Endothelial cell of umbilical vein (primary cell): ENCODE measurements at regions not wholly inside any gene's neighbourhood (a gene's known extent, or its start where the extent isn't known, plus 50 kb on each side); places are given as distances from the start of the nearest gene placed in this dataset.

Experiments
- BruUV-seq: library from RNA; stranded (reverse); fragments of 400-500 nt; replicated peaks from 2 replicates; lab custom pipeline; 2021; lab: Mats Ljungman, UMichigan
- CTCF ChIA-PET: fragments of 300-600, 350-600 bp; sonication (Branson Sonifier 250); formaldehyde crosslinking; loops from one replicate; lab custom pipeline; 2021; ENCODE audit warnings: antibody characterized with exemption, inconsistent platforms; lab: Charles Lee
- POLR2A ChIA-PET: fragments of 300-600, 350-600 bp; sonication (Branson Sonifier 250); formaldehyde crosslinking; loops from one replicate; lab custom pipeline; 2021; ENCODE audit warnings: antibody characterized with exemption, inconsistent platforms; lab: Charles Lee
- DNase-seq: peaks from one replicate; pipeline ENCODE4 v3.0.0-alpha.2; 2011; ENCODE audit warnings: low read depth, low spot score
- FAIRE-seq: peaks from 2 replicates; lab custom pipeline; 2011; peaks lifted over from hg19 to GRCh38; lab: Jason Lieb, UNC
- H2AFZ ChIP-seq: 2 replicates; pipeline ENCODE4 v1.6.0; 2012; ENCODE audit warnings: low read depth, low read length, control low read depth, inconsistent platforms
- H3K27ac ChIP-seq: 2 replicates; pipeline ENCODE4 v1.5.1; 2011; ENCODE audit warnings: low read depth, mild to moderate bottlenecking, control low read depth, low read length, moderate library complexity; ENCODE audit not compliant: insufficient read depth
- H3K27me3 ChIP-seq, 2 experiments: 2 replicates each; pipeline versions ENCODE4 v1.6.0 to v1.6.1; 2011; ENCODE audit warnings: low read length in 2 of 2, mixed read lengths in 1 of 2; ENCODE audit not compliant: control insufficient read depth in 2 of 2, insufficient read depth in 2 of 2
- H3K36me3 ChIP-seq, 2 experiments: 2 replicates in 1 of 2; 3 replicates in 1 of 2; pipeline ENCODE4 v1.5.1; 2011; ENCODE audit warnings: low read length in 2 of 2, mild to moderate bottlenecking in 1 of 2, moderate library complexity in 1 of 2; ENCODE audit not compliant: control insufficient read depth in 2 of 2, insufficient read depth in 2 of 2; ENCODE audit errors: extremely low read depth in 1 of 2
- H3K4me1 ChIP-seq: 3 replicates; pipeline ENCODE4 v1.5.1; 2011; ENCODE audit warnings: mild to moderate bottlenecking, low read length; ENCODE audit not compliant: control insufficient read depth, insufficient read depth; ENCODE audit errors: extremely low read depth
- H3K4me2 ChIP-seq: 2 replicates; pipeline ENCODE4 v1.6.1; 2011; ENCODE audit warnings: low read length, control low read depth, mixed read lengths; ENCODE audit not compliant: insufficient read depth
- H3K4me3 ChIP-seq, 3 experiments: fragments of 200-600 bp in 1 of 3; sonication (generic), shearing (Covaris generic) in 1 of 3; replicated peaks in 1 of 3; 2 replicates each; pipeline ENCODE4 v1.5.1; 2011 to 2016; ENCODE audit warnings: control low read depth in 3 of 3, low read length in 3 of 3, mild to moderate bottlenecking in 2 of 3, inconsistent platforms in 1 of 3, low read depth in 1 of 3, moderate library complexity in 1 of 3; ENCODE audit not compliant: insufficient read depth in 1 of 3
- H3K79me2 ChIP-seq: 2 replicates; pipeline ENCODE4 v1.6.0; 2012; ENCODE audit warnings: low read length, inconsistent platforms; ENCODE audit not compliant: control insufficient read depth, insufficient read depth
- H3K9ac ChIP-seq: replicated peaks from 2 replicates; pipeline ENCODE3; 2011; ENCODE audit warnings: low read length, control low read depth; ENCODE audit not compliant: insufficient read depth; ENCODE audit errors: extremely low read depth
- H3K9me1 ChIP-seq: replicated peaks from 3 replicates; pipeline ENCODE4 v1.6.0; 2011; ENCODE audit warnings: mild to moderate bottlenecking, low read length; ENCODE audit not compliant: control insufficient read depth, insufficient read depth; ENCODE audit errors: extremely low read depth
- H3K9me3 ChIP-seq: replicated peaks from 2 replicates; pipeline ENCODE4 v1.5.1; 2012; ENCODE audit warnings: low read length, inconsistent platforms; ENCODE audit not compliant: control insufficient read depth, insufficient read depth
- H4K20me1 ChIP-seq: replicated peaks from 2 replicates; pipeline ENCODE3; 2011; ENCODE audit warnings: mild to moderate bottlenecking, low read length; ENCODE audit not compliant: control insufficient read depth, insufficient read depth; ENCODE audit errors: extremely low read depth
- EZH2 ChIP-seq: IDR thresholded peaks from 2 replicates; pipeline ENCODE4 v1.6.1; 2012; ENCODE audit warnings: borderline replicate concordance, low read depth, mild to moderate bottlenecking, moderate library complexity, low read length, inconsistent platforms; ENCODE audit not compliant: severe bottlenecking
- FOS ChIP-seq: IDR thresholded peaks from 2 replicates; pipeline ENCODE4 v1.6.1; 2011; ENCODE audit warnings: mild to moderate bottlenecking, low read length, moderate library complexity, borderline replicate concordance; ENCODE audit not compliant: insufficient read depth
- GATA2 ChIP-seq: IDR thresholded peaks from 2 replicates; pipeline ENCODE4 v1.7.0; 2011; ENCODE audit warnings: low read depth, mild to moderate bottlenecking, moderate library complexity, mixed read lengths, low read length; ENCODE audit not compliant: insufficient read length, insufficient read depth
- JUN ChIP-seq: IDR thresholded peaks from 2 replicates; pipeline ENCODE4 v1.6.1; 2011; ENCODE audit warnings: borderline replicate concordance, low read depth; ENCODE audit not compliant: insufficient read length, insufficient read depth
- MYC ChIP-seq: IDR thresholded peaks from one replicate; pipeline ENCODE4 v1.6.1; 2011; ENCODE audit warnings: mild to moderate bottlenecking, low read depth, low read length
- POLR2A ChIP-seq: IDR thresholded peaks from 2 replicates; pipeline ENCODE4 v1.6.1; 2012; ENCODE audit warnings: low read depth, mild to moderate bottlenecking, control low read depth, low read length
- POLR2AphosphoS5 ChIP-seq: IDR thresholded peaks from 2 replicates; pipeline ENCODE4 v1.6.1; 2012; ENCODE audit warnings: low read depth, mild to moderate bottlenecking, control low read depth, low read length, moderate library complexity; ENCODE audit not compliant: insufficient read depth
- dilution Hi-C: fragments of 300-500 bp; cut with MboI; formaldehyde crosslinking; loops from one replicate; pipeline ENCODE4 v1.15.0; 2019; ENCODE audit warnings: low sequenced_read_pairs; ENCODE audit not compliant: extremely low pct_ligation_motif_present
- intact Hi-C: fragments of 100-400 bp; cut with micrococcal nuclease; formaldehyde crosslinking; loops from one replicate; pipeline ENCODE4 v1.10.0; 2022
- TF ChIP-seq, protein P1 (sequence below): IDR thresholded peaks from 2 replicates; pipeline ENCODE4 v1.6.1; 2011; ENCODE audit not compliant: insufficient read depth, insufficient read length
- TF ChIP-seq, protein P2 (sequence below), 2 donors: IDR thresholded peaks; 1 replicate in 1 of 2; 2 replicates in 1 of 2; pipeline ENCODE4 v1.5.1; 2011; ENCODE audit warnings: low read length in 2 of 2, mild to moderate bottlenecking in 2 of 2, moderate library complexity in 2 of 2, control low read depth in 1 of 2, inconsistent platforms in 1 of 2, low read depth in 1 of 2; ENCODE audit not compliant: insufficient read depth in 1 of 2; ENCODE audit errors: extremely low read depth in 1 of 2

- TF ChIP-seq POLR2AphosphoS5: no peak
- TF ChIP-seq, protein P1, sequence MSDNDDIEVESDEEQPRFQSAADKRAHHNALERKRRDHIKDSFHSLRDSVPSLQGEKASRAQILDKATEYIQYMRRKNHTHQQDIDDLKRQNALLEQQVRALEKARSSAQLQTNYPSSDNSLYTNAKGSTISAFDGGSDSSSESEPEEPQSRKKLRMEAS: no peak
- TF ChIP-seq, protein P2, sequence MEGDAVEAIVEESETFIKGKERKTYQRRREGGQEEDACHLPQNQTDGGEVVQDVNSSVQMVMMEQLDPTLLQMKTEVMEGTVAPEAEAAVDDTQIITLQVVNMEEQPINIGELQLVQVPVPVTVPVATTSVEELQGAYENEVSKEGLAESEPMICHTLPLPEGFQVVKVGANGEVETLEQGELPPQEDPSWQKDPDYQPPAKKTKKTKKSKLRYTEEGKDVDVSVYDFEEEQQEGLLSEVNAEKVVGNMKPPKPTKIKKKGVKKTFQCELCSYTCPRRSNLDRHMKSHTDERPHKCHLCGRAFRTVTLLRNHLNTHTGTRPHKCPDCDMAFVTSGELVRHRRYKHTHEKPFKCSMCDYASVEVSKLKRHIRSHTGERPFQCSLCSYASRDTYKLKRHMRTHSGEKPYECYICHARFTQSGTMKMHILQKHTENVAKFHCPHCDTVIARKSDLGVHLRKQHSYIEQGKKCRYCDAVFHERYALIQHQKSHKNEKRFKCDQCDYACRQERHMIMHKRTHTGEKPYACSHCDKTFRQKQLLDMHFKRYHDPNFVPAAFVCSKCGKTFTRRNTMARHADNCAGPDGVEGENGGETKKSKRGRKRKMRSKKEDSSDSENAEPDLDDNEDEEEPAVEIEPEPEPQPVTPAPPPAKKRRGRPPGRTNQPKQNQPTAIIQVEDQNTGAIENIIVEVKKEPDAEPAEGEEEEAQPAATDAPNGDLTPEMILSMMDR (IDR thresholded peaks at IDR 0.05; ENCODE audit: extremely low read depth in 1 of 2, insufficient read depth in 1 of 2, low read depth in 1 of 2, low read length in 2 of 2): no peak
- no peak for TF ChIP-seq MYC
- no peak for TF ChIP-seq GATA2
- no peak for TF ChIP-seq POLR2A
- no peak for TF ChIP-seq JUN
- no peak for TF ChIP-seq FOS
- no peak for TF ChIP-seq EZH2
- Histone ChIP-seq H3K27ac (no peak overlapping the region), H3K4me3 (no peak overlapping the region), H3K9me1 (no peaks in the 10 kb centered on the region), H3K27me3 (no peaks in the 10 kb centered on the region), H4K20me1 (no peaks in the 10 kb centered on the region), H3K79me2 (no peaks in the 10 kb centered on the region), H2AFZ (no peak overlapping the region), H3K9ac (no peak overlapping the region), H3K36me3 (no peaks in the 10 kb centered on the region), H3K9me3 (no peaks in the 10 kb centered on the region), H3K4me2 (no peak overlapping the region), H3K4me1 (no peaks in the 10 kb centered on the region)
- DNase-seq (no peak), FAIRE-seq (no peak)
- intact Hi-C loops (no loop called here), dilution Hi-C loops (no loop called here)
- BruUV-seq: no TSS peak
- CTCF ChIA-PET: no interaction called here
- POLR2A ChIA-PET: no interaction called here
Measured at GRCh38 chr4:92014067-92014466, 289.7 kb upstream of the GRID2 start.
